ENCODE measurements at regions not wholly inside any gene's neighbourhood (a gene's known extent, or its start where the extent isn't known, plus 50 kb on each side); places are given as distances from the start of the nearest gene placed in this dataset.
"Not testable (repeated sequence)": the region's sequence is repeated elsewhere in the genome, so short reads cannot be mapped to it uniquely, and the experiment has no call there.

- H3K27ac Mint-ChIP-seq: no peak overlapping the region
- DNase-seq (ENCODE audit: low spot score): no peak
- H3K9me3 Mint-ChIP-seq: no peaks in the 10 kb centered on the region
- H3K36me3 Mint-ChIP-seq (ENCODE audit: low read depth): no peaks in the 10 kb centered on the region
- no peaks in the 10 kb centered on the region for H3K4me1 Mint-ChIP-seq (ENCODE audit: low read depth)
- intact Hi-C loops (cut with micrococcal nuclease): no loop called here
- H3K4me3 Mint-ChIP-seq (ENCODE audit: low read depth): no peak overlapping the region
- H3K27me3 Mint-ChIP-seq (ENCODE audit: low read depth): no peaks in the 10 kb centered on the region
Measured at GRCh38 chr19:28595722-28596480, 617.0 kb downstream of the UQCRFS1 start.

DNA sequence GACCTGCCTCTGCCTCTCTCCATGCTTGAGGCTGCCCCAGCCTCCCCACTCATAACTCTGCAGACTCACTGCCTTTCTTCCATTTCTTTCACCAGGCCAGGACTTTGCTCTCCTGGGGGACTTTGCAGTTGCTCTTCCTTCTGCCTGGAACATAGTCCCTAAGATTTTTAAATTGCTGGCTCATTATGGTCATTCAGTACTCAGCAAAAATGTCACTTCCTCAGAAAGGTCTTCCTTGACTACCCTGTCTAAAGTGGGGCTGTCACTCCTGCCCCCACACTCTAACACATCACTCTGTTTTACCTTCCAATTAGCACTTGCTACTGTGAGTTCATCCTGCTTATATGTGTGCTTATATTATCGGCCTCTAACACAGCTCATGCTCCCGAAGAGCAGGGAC, 618.2 kb downstream of the UQCRFS1 start:
- intact Hi-C loops (cut with micrococcal nuclease): no loop called here
- H3K27me3 Mint-ChIP-seq (ENCODE audit: low read depth): no peaks in the 10 kb centered on the region
- no peaks in the 10 kb centered on the region for H3K4me1 Mint-ChIP-seq (ENCODE audit: low read depth)
- no peak for DNase-seq (ENCODE audit: low spot score)
- no peaks in the 10 kb centered on the region for H3K9me3 Mint-ChIP-seq
- H3K27ac Mint-ChIP-seq: no peak overlapping the region
- no peaks in the 10 kb centered on the region for H3K36me3 Mint-ChIP-seq (ENCODE audit: low read depth)
- H3K4me3 Mint-ChIP-seq (ENCODE audit: low read depth): no peak overlapping the region

DNA sequence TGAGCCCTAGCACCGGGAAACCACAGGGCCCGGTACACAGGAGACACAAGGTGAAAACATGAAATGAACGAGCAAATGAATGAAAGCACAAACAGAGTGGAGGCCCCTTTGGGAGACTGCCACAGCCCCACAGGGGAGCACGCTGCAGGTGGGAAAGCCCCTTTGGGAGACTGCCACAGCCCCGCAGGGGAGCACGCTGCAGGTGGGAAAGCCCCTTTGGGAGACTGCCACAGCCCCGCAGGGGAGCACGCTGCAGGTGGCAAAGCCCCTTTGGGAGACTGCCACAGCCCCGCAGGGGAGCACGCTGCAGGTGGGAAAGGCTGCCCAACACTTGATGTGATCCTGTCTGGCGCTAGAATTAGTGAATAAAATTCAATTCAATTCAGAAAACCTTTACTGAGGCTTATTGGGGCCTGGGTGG, 623.0 kb downstream of the UQCRFS1 start:
- H3K4me3 Mint-ChIP-seq (ENCODE audit: low read depth); H3K27ac Mint-ChIP-seq; H3K36me3 Mint-ChIP-seq (ENCODE audit: low read depth); DNase-seq (ENCODE audit: low spot score); intact Hi-C loops (cut with micrococcal nuclease); H3K4me1 Mint-ChIP-seq (ENCODE audit: low read depth); H3K9me3 Mint-ChIP-seq; H3K27me3 Mint-ChIP-seq (ENCODE audit: low read depth): not testable (repeated sequence)

DNA sequence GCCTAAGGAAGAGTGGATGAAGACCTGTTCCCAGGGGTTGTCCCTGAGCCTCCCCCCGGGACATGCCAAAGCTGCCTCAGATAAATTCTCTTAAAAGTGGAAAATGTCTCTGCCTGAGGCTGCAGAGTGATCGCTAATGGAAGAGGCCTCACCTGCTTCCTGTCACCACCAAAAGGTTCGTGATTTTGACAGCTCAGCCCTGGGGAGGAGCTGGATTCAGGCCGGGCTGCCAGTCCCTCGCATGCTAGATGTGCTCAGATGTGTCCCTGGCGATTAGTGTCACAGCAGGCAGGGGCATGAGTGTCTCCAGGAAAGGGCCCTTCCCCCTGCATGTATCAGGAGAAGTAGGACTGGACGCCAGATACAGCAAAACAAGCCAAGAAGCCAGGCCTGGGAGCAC, 626.5 kb downstream of the UQCRFS1 start:
- H3K27ac Mint-ChIP-seq: no peak overlapping the region
- H3K4me3 Mint-ChIP-seq (ENCODE audit: low read depth): no peak overlapping the region
- no peaks in the 10 kb centered on the region for H3K36me3 Mint-ChIP-seq (ENCODE audit: low read depth)
- no peak for DNase-seq (ENCODE audit: low spot score)
- H3K9me3 Mint-ChIP-seq: no peaks in the 10 kb centered on the region
- H3K4me1 Mint-ChIP-seq (ENCODE audit: low read depth): no peaks in the 10 kb centered on the region
- intact Hi-C loops (cut with micrococcal nuclease): no loop called here
- H3K27me3 Mint-ChIP-seq (ENCODE audit: low read depth): no peaks in the 10 kb centered on the region

GRCh38 chr19:28585796-28586195, 627.2 kb downstream of the UQCRFS1 start:
- no peaks in the 10 kb centered on the region for H3K9me3 Mint-ChIP-seq
- H3K4me3 Mint-ChIP-seq (ENCODE audit: low read depth): no peak overlapping the region
- intact Hi-C loops (cut with micrococcal nuclease): no loop called here
- DNase-seq (ENCODE audit: low spot score): no peak
- H3K36me3 Mint-ChIP-seq (ENCODE audit: low read depth): no peaks in the 10 kb centered on the region
- H3K27ac Mint-ChIP-seq: no peak overlapping the region
- H3K4me1 Mint-ChIP-seq (ENCODE audit: low read depth): no peaks in the 10 kb centered on the region
- no peaks in the 10 kb centered on the region for H3K27me3 Mint-ChIP-seq (ENCODE audit: low read depth)

DNA sequence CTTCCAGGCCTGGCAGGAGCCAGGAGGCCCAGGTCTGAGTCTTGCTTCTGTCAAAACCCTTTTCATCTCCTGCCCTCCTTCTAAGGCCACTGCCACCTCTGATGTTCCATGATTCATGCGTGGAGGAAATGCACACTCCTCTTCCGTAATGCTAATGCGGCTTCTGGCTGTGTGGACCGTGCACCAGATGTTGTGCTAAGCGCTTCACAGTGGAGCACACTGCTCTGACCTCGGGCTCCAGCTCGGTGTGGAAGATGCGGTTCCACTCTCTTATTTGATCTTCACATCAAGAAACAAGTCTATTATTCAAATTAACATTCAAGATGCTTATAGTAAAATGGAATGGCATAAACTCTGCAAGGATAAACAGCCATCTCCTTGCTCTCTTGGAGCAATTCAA, 629.2 kb downstream of the UQCRFS1 start:
- Mint-ChIP-seq H3K36me3 (ENCODE audit: low read depth) (no peaks in the 10 kb centered on the region), H3K4me3 (ENCODE audit: low read depth) (no peak overlapping the region), H3K27me3 (ENCODE audit: low read depth) (no peaks in the 10 kb centered on the region), H3K27ac (no peak overlapping the region), H3K4me1 (ENCODE audit: low read depth) (no peaks in the 10 kb centered on the region), H3K9me3 (no peaks in the 10 kb centered on the region)
- intact Hi-C loops (cut with micrococcal nuclease): no loop called here
- DNase-seq (ENCODE audit: low spot score): no peak

DNA sequence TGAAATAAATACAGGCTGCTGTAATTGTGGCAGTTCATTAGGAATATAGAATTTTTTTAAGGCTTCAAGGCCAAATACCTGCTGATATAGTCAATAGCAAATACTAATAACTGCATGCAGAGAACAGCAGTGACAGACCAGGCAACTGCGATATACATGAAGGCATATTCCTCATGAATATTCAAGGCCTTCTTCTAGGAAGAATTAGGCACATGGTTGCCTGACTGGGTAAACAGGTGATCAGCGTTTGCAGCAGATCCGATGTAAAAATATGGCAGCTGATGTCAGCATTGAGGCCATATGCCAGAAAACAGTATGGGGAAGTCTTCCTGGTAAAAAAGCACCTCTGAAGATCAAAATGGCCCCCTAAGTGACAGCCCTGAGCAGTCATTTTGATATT, 629.7 kb downstream of the UQCRFS1 start:
- no peak overlapping the region for H3K27ac Mint-ChIP-seq
- H3K4me3 Mint-ChIP-seq (ENCODE audit: low read depth): no peak overlapping the region
- H3K27me3 Mint-ChIP-seq (ENCODE audit: low read depth): no peaks in the 10 kb centered on the region
- no peaks in the 10 kb centered on the region for H3K4me1 Mint-ChIP-seq (ENCODE audit: low read depth)
- H3K9me3 Mint-ChIP-seq: no peaks in the 10 kb centered on the region
- H3K36me3 Mint-ChIP-seq (ENCODE audit: low read depth): no peaks in the 10 kb centered on the region
- intact Hi-C loops (cut with micrococcal nuclease): no loop called here
- DNase-seq (ENCODE audit: low spot score): no peak

- intact Hi-C loops (cut with micrococcal nuclease): no loop called here
- Mint-ChIP-seq H3K27ac (no peak overlapping the region), H3K36me3 (ENCODE audit: low read depth) (no peaks in the 10 kb centered on the region), H3K9me3 (no peaks in the 10 kb centered on the region), H3K27me3 (ENCODE audit: low read depth) (no peaks in the 10 kb centered on the region), H3K4me1 (ENCODE audit: low read depth) (no peaks in the 10 kb centered on the region), H3K4me3 (ENCODE audit: low read depth) (no peak overlapping the region)
- no peak for DNase-seq (ENCODE audit: low spot score)
Measured at GRCh38 chr19:28582796-28583195, 630.2 kb downstream of the UQCRFS1 start.

DNA sequence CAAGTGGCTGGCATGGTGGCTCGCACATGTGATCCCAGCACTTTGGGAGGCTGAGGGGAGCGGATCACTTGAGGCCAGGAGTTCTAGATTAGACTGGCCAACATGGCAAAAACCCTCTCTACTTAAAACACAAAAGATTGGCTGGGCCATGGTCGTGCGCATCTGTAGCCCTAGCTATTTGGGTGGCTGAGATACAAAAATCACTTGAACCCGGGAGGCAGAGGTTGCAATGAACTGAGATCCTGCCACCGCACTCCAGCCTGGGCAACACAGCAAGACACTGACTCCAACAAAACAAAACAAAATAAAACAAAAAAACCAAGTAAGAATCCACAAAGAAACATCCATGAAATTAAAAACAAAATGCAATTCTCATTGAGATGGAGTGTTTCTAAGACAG, 630.6 kb downstream of the UQCRFS1 start:
- Mint-ChIP-seq H3K27me3 (ENCODE audit: low read depth) (no peaks in the 10 kb centered on the region), H3K9me3 (no peaks in the 10 kb centered on the region), H3K4me3 (ENCODE audit: low read depth) (no peak overlapping the region), H3K4me1 (ENCODE audit: low read depth) (no peaks in the 10 kb centered on the region), H3K36me3 (ENCODE audit: low read depth) (no peaks in the 10 kb centered on the region), H3K27ac (no peak overlapping the region)
- DNase-seq (ENCODE audit: low spot score): no peak
- intact Hi-C loops (cut with micrococcal nuclease): no loop called here

DNA sequence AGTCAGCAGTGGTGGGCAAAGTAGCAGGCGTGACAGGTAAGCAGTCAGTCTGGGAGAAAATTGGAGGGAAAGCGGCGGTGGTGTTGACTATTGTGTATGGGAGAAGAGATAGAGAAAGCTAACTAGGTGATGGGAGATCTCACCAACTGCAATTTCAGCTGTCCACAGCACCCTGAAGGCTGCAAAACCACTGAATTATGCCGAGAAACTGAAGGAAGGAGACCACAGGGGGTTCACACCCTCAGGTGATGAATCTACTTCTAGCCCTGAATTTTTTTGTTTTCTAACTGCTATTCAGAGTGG, 631.5 kb downstream of the UQCRFS1 start:
- H3K27me3 Mint-ChIP-seq (ENCODE audit: low read depth): no peaks in the 10 kb centered on the region
- H3K4me3 Mint-ChIP-seq (ENCODE audit: low read depth): no peak overlapping the region
- no peaks in the 10 kb centered on the region for H3K36me3 Mint-ChIP-seq (ENCODE audit: low read depth)
- DNase-seq (ENCODE audit: low spot score): no peak
- H3K9me3 Mint-ChIP-seq: no peaks in the 10 kb centered on the region
- no peaks in the 10 kb centered on the region for H3K4me1 Mint-ChIP-seq (ENCODE audit: low read depth)
- no peak overlapping the region for H3K27ac Mint-ChIP-seq
- intact Hi-C loops (cut with micrococcal nuclease): no loop called here

GRCh38 chr19:28578786-28579505, 634.0 kb downstream of the UQCRFS1 start:
- Mint-ChIP-seq H3K4me1 (ENCODE audit: low read depth) (no peaks in the 10 kb centered on the region), H3K4me3 (ENCODE audit: low read depth) (no peak overlapping the region), H3K9me3 (no peaks in the 10 kb centered on the region), H3K36me3 (ENCODE audit: low read depth) (no peaks in the 10 kb centered on the region), H3K27ac (no peak overlapping the region), H3K27me3 (ENCODE audit: low read depth) (no peaks in the 10 kb centered on the region)
- DNase-seq (ENCODE audit: low spot score): no peak
- intact Hi-C loops (cut with micrococcal nuclease): no loop called here

DNA sequence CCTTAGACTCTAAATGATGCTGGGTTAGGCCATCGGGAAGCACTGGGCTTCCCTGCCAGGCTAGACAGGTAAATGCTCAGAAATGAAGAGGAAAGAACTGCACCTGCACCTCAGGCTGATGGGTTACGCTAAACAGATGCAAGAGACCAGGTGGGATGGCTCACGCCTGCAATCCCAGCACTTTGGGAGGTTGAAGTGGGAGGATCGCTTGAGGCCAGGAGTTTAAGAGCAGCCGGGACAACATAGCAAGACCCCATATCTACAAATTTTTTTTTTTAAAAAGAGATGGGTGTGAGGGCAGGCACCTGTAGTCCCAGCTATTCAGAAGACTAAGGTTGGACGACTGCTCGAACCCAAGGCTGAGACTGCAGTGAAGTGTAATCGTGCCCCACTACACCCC, 634.7 kb downstream of the UQCRFS1 start:
- H3K27ac Mint-ChIP-seq: no peak overlapping the region
- intact Hi-C loops (cut with micrococcal nuclease): no loop called here
- no peaks in the 10 kb centered on the region for H3K4me1 Mint-ChIP-seq (ENCODE audit: low read depth)
- no peaks in the 10 kb centered on the region for H3K36me3 Mint-ChIP-seq (ENCODE audit: low read depth)
- H3K4me3 Mint-ChIP-seq (ENCODE audit: low read depth): no peak overlapping the region
- H3K9me3 Mint-ChIP-seq: no peaks in the 10 kb centered on the region
- H3K27me3 Mint-ChIP-seq (ENCODE audit: low read depth): no peaks in the 10 kb centered on the region
- no peak for DNase-seq (ENCODE audit: low spot score)

- no peaks in the 10 kb centered on the region for H3K27me3 Mint-ChIP-seq (ENCODE audit: low read depth)
- H3K4me1 Mint-ChIP-seq (ENCODE audit: low read depth): no peaks in the 10 kb centered on the region
- H3K9me3 Mint-ChIP-seq: no peaks in the 10 kb centered on the region
- no peak overlapping the region for H3K4me3 Mint-ChIP-seq (ENCODE audit: low read depth)
- no peaks in the 10 kb centered on the region for H3K36me3 Mint-ChIP-seq (ENCODE audit: low read depth)
- DNase-seq (ENCODE audit: low spot score): no peak
- intact Hi-C loops (cut with micrococcal nuclease): no loop called here
- no peak overlapping the region for H3K27ac Mint-ChIP-seq
Measured at GRCh38 chr19:28577666-28578065, 635.3 kb downstream of the UQCRFS1 start.
